Cerebellar nuclear complex (tissue), 1 donor: ENCODE measurements at regions not wholly inside any gene's neighbourhood (a gene's known extent, or its start where the extent isn't known, plus 50 kb on each side); places are given as distances from the start of the nearest gene placed in this dataset.
"Not testable (repeated sequence)": the region's sequence is repeated elsewhere in the genome, so short reads cannot be mapped to it uniquely, and the experiment has no call there.

Experiments
- DNase-seq, 2 experiments: peaks; one replicate each; lab custom pipeline; 2025; lab: John Stamatoyannopoulos, UW

DNA sequence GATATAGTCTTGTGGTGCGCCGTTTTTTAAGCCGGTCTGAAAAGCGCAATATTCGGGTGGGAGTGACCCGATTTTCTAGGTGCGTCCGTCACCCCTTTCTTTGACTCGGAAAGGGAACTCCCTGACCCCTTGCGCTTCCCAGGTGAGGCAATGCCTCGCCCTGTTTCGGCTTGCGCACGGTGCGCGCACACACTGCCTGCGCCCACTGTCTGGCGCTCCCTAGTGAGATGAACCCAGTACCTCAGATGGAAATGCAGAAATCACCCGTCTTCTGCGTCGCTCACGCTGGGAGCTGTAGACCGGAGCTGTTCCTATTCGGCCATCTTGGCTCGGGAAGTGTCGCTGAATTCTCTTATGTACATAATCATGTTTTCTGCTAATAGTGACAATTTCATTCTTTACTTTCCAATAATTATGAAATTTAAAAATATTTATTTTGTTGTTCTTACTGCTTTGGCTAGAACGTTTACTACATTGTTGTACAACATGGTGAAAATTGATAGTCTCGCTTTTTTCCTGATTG lies 61.2 kb upstream of the MINDY3 start:
- DNase-seq = not testable (repeated sequence)

DNA sequence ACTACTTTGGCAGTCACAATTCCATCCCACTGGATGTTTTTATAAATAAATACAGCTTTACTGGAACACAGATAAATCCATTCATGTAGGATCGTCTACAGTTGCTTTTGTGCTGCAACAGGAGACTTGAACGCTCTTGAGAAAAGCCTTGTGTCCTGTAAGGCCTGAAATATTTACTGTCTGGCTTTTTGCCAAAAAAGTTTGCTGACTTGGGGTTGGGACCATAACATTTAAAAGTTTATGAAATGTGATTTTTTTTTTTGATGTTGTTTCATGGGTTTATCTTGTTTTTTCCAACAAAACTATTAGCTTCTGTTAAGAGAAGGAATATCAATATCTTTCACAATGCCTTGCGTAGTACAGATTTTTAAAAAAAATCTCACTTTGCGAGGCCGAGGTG lies 71.1 kb upstream of the MINDY3 start:
- no peak for DNase-seq

DNA sequence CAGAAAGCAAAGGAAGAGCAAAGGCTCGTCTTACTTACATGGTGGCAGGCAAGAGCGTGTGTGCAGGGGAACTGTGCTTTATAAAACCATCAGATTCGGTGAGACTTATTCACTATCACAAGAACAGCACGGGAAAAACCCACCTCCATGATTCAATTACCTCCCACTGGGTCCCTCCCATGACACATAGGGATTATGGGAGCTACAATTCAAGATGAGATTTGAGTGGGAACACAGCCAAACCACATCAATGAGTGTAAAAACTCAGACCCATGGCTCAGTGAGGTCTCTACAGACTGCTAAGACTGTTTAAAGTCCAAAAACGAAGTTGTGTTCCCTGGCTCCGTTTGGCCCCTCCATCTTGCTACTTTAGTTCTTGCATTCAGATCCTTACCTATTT lies 79.2 kb upstream of the MINDY3 start:
- not testable (repeated sequence) for DNase-seq

DNA sequence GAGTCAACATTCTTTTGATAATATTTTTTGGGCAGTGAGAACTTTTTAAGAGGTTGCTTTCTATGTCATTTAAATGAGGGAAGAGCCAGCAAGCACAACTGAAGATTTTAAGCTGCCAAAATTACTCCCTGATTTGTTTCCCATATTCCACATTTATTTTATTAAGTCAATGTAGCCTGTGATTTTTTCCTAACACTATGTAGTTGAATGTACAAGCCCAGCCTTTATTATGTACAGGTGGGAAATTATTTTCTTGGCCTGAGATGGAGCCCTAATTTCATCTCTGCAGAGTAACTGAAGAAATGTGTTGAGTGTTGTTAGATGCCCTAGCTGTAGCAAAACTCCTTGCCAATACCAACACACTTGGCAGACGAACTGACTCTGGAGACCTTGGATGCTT lies 83.1 kb upstream of the MINDY3 start:
- DNase-seq = no peak

DNA sequence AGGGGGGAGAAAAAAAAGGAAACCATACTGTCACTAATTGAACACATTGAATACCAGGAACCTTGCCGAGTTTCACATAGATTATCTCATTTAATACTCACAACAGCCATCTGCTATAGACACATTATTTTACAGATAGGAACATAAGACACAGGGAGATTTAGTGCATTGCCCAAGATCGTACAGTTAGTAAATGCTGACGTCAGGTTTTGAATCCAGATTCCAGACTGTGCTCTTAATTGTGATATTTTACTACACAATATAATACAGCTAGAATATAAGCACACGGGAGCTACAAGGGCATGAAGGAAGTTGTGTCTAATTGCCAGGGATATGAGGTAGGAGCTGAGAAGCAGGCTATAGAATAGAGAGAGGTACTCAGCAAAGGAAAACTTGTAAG lies 93.9 kb upstream of the MINDY3 start:
- no peak for DNase-seq

DNA sequence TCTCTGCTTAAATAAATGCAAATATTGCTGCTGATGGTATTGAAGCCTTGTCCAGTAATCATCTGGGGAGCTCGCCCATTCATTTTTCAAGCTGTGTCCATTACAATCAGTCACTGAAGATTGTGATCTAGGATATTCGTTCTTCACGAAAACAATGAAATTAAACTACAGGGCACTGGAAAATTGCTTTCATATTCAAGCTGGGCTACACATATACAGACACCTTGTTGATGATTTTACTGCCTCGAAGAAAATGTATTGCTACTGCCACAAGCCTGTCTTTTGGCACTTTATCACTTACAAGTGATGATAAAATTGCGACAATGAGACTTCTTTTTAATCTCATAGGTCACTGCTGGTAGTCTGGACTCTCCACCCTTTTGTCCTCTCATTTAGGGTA lies 100.0 kb upstream of the MINDY3 start:
- no peak for DNase-seq

DNA sequence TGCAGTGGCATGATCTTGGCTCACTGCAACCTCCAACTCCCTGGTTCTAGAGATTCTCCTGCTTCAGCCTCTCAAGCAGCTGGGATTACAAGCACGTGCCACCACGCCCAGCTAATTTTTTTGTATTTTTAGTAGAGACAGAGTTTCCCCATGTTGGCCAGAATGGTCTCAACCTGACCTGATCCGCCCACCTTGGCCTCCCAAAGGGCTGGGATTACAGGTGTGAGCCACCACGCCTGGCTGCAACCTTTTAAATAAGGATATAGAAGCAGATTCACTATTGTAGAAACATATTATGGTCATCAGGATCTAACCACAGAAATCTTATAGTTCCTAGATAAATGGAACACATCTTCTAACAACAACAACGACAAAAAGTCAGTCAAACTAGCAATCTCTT lies 112.4 kb upstream of the MINDY3 start:
- DNase-seq = not testable (repeated sequence)

DNA sequence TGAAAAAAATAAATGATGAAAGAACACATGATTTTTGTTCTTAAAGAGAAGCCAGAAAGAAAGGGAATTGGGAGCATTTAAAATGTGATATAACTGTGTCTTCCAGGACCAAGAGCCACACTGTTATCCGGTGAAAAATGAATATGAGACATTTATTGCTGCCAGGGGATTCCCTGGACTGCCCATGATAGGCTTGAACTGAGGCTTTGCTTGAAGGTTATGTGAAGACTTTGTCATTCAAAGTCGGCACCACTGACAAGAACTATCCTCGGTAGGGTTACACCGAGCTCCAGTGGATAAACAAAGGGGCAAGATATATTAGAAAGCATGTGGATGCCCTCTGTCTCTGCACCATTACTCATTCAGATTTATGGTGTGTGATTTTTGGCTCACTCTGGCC lies 125.4 kb upstream of the MINDY3 start:
- no peak for DNase-seq

DNA sequence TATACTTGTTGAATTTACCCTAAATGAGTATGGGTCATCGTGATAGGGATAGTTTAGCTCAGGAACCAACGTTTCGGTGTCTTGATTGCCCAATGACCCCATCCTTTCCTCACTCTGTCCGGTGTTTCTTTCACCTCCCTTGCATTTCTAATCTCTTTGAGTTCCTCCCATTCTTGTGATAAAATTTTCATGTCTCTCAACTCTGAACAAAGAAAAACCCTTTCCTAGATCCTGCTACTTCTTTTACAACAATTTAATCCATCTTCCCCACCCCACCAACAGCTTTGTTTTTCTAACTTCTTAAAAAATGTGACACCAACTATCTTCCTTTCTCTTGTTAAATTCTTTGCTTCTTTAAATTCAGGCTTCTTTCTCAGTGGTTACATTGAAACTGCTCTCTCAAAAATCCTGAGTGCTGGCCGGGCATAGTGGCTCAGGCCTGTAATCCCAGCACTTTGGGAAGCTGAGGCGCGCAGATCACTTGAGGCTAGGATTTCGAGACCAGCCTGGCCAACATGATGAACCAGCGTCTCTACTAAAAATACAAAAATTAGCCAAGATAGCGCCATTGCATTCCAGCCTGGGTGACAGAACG lies 130.3 kb upstream of the MINDY3 start:
- DNase-seq = no peak

DNA sequence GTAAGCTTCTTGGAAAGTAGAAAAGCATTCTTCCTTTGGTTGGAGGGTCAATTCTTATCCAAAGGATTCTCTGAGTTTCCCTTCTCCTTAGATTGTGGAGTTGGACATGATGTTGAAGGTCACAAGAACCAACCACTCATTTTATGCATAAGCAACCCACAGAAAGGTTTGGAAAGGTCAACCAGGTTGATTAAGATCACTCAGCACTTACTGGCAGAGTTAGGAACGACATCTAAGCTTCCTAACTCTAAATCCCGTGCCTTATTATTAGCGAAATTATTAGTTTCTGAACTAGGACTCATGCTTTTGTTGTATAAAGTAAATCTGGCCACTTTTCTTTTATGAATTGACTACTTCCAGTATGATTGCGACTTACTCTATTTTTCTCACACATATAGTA lies 137.0 kb upstream of the MINDY3 start:
- no peak for DNase-seq

DNA sequence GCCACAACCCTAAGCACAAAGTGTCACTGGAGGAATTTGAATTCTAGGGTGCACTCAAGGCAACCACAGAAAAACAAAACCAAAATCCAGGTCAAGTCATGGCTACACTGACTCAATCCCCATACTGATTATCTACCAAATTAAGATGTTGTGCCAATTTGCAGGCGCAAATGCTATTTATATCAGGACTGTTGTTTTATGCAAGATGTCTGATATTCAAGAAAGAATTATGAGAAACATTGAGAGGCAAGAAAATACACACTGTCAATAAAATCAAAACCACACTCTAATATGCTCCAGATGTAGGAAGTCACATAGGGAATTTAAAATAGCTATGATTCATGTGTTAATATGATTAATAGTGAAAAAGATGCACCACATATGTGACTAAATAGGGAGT lies 141.3 kb upstream of the MINDY3 start:
- DNase-seq = no peak

DNA sequence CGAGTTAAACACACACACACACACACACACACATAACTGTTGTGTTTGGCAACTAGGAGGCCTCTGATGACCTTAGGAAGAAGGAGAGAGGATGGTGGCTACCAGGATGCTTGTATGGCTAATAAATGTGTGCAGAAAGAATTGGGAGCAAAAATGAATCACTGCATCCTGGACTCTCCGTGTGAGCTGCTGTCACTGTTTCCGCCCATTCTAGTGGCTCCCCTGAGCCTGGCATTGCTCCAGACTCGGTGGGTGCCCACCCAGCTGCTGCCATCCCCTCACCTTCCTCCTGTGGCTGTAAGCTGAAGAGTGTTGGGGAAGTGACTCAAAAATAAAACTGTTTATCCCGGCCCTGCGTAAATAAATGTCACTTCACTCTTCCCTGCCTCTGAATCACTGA lies 149.5 kb upstream of the MINDY3 start:
- DNase-seq = no peak

DNA sequence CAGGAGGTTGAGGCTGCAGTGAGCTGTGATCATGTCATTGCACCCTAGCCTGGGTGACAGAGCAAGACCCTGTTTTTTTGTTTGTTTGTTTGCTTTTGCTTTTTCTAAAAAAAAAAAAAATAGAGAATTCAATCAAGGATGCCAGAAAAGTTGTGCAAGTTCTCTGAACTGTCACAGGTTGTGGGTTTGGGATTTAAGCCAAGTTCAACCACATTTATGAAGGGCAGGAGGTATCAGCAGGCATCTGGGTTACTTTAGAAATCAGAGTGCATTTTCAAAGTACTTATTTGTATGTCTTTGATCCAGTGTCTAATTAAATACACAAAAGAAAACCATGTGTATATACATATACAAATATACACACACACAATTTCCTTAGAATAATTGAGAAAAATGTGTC lies 151.2 kb upstream of the MINDY3 start:
- DNase-seq = no peak

DNA sequence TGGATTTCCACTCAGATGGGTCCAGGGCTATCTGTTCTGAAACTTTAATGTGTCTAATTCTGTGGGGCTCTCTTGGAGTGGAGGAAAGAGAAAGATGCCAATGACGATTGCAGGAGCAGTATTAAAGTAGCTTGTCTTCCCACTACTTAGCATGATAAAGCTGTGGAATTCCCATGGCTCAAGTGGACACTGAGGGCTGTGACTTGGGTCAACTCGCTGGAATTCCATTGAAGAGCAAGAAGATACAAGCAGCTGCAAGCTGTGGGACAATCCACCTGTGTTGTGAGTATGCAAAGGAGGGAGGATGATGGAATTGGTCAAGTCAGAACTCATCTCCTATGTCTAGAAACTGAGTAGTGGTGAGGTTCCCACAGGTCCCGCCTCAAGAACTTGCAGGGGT lies 154.2 kb upstream of the MINDY3 start:
- no peak for DNase-seq

DNA sequence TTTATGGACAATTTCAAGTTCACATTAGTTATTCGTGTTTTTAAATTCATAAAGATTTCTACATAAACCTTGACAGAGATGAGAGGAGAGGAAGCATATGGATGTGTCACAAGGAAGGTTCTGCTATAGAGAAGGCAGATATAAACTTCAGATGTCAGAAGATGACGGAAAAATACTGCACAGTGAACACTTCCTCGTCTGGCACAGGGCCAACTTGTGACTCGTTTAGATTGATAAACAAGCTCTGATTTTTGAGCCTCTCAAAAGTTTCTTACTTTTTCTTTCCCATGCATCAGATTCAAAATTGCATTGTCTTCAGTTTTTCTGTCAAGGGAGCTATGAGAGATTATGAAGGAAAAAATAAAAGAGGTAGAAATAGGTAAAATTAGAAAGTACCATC lies 156.4 kb upstream of the MINDY3 start:
- no peak for DNase-seq

DNA sequence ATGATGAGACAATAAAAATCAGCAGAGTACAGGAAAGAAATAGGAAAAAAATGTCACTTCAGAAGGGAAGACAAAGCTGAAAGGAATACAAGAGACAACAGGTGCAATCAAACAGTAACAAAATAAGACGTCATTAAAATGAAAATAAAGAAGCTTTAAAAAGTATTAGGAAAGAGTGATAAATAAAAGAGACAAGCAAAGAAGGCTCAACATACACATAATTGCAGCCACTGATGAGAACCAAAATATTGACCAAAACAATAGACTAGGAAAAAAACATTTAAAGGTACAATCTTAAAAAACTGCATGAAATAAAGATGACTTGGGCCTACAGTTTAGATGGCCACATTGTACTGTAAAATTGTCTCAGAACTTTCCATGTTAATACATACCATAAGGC lies 160.5 kb upstream of the MINDY3 start:
- DNase-seq = no peak

DNA sequence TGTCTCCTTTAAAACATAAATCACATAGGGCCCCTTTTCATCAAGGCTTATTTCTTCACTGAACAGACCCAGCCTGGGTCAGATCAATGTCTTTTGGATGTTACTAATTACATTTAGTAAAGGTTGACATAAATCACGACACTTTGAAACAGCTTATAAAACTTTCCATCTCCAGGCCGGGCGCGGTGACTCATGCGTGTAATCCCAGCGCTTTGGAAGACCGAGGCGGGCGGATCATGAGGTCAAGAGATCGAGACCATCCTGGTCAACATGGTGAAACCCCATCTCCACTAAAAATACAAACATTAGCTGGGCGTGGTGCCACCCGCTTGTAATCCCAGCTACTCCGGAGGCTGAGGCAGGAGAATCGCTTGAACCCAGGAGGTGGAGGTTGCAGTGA lies 166.5 kb upstream of the MINDY3 start:
- not testable (repeated sequence) for DNase-seq

DNA sequence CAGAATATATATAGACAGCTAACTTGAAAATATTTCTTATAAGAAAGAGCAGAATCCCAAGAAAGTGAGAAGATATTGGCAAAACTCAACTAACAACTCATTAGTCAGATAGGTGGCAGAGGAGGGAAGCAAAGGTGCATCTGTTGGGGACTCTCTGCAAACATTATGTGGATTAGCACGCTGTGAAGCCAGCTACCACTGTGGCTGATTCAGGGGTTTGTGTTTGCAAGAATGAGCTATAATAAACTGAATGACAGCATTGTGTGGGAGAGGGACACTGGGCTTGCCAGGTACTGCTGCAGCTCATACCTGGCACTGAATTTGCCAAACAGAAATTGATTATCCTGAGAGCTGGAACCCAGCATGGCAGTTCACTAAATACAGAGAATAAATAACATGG lies 170.3 kb upstream of the MINDY3 start:
- DNase-seq = no peak

DNA sequence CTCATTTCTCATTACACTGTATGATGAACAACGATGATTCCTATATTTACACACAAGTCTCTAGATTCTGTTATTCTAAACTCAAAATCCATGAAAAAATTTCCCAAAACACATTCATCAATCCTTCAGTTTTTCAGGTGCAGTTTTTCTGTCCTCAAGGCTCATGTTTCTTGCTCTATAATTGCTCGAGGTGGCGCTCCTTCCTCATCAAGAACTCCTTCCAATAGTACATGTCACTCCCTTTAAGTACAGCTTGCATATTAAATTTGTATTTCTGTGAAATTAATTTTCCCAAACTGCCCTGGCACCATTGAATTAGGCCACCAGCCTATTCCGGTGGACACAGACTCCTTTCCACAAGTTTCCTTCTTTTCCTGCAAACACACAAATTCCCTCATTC lies 188.7 kb upstream of the MINDY3 start:
- no peak for DNase-seq

DNA sequence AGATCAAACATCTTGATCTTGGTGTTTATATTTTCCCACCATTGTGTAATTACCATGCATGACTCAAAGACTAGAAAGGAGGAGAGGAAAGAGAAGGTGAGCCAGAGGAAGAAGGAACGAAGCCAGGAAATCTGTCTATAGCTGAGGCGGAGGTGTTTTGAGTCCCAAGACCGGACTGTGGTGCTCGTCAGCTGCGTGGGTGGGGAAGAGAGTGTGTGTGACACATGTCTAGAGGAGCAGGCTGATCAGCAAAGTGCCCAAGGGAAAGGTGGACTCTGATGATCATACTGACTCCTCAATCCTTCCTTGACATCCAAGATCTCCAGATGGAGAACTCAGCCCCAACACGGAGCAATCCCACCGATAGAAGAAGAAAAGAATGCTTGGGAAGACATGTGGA lies 189.5 kb upstream of the MINDY3 start:
- no peak for DNase-seq

DNA sequence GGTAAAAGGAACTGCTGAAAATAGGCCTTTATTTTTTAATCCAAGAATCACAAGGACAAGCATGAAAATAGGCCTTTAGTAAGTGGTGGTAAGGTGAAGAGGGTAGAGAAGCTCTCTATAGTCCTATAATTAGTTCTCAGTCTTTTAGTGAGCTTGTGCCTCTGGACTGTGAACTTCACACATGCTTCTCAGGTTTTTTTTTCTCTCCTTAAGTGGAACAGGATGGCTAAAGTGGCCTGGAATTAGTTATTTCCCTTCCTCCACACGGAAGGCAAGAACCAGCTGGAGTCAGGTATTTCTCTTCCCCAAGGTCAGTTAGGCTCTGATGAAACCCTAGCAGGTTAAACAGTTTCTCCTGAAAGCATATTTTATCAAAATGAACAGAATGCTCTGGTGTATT lies 203.0 kb upstream of the MINDY3 start:
- no peak for DNase-seq

DNA sequence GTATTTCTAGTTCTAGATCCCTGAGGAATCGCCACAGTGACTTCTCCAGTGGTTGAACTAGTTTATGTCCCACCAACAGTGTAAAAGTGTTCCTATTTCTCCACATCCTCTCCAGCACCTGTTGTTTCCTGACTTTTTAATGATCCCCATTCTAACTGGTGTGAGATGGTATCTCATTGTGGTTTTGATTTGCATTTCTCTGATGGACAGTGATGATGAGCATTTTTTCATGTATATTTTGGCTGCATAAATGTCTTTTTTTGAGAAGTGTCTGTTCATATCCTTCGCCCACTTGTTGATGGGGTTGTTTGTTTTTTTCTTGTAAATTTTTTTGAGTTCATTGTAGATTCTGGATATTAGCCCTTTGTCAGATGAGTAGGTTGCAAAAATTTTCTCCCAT lies 223.2 kb upstream of the MINDY3 start:
- not testable (repeated sequence) for DNase-seq

DNA sequence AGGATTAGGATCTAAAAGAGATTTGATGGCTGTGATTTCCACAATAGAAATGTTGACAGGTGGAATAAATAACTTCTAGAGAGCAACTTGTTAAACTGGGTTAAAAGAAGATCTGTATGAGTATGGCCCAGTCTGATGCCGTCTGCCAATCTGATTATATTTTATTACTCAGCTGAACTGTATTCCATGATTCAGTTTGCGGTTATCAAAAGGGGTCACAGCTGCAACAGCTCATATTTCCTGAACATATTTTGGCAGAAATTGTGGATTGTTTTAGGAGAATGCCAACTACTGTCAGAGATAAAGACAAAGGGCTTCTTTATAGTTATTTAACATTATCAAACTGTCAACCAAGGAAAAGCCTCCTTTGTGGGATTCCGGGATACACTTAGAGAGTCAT lies 244.8 kb upstream of the MINDY3 start:
- DNase-seq = no peak

DNA sequence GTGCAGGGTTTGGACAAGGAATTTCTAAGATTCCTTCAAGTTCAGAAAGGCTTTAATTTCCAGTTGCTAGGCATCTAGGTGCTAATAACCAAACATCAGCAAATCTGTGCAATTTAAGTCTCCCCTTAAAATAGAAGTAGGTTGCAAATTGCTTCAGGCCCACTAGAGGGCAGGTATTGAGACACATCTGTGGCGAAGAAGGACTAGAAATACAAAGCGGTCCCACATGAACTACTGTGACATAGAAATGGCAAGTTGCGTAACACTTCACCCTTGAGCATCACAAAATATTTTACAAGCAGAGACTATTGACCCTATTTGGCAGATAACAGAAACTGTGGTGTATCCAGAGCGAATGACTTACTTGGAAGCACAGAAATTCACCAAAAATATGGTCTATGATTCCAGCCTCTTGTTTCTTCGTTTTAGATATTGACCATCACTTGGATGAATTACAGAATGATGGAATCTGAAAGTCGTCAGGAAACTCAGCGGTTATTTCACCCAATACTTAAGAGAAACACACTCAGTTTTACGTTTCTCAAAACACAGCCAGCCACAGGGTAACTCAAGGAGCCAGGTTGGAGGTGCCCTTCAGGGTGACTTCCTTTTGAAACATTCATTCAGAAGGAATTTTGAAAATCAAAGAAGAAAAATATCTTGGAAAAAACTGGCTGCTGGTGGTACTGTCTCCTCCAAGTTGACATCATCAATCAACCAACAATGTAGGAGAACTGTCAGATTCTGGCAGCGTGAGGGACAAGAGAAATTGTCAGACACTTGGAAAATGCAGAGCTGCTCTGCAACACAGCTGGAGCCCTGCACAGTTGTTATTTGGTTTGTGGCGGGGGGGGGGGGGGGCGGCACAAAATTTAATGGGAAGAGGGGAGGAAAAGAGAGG lies 256.3 kb upstream of the MINDY3 start:
- DNase-seq = no peak
